ENCODE measurements at regions not wholly inside any gene's neighbourhood (a gene's known extent, or its start where the extent isn't known, plus 50 kb on each side); places are given as distances from the start of the nearest gene placed in this dataset.

DNA sequence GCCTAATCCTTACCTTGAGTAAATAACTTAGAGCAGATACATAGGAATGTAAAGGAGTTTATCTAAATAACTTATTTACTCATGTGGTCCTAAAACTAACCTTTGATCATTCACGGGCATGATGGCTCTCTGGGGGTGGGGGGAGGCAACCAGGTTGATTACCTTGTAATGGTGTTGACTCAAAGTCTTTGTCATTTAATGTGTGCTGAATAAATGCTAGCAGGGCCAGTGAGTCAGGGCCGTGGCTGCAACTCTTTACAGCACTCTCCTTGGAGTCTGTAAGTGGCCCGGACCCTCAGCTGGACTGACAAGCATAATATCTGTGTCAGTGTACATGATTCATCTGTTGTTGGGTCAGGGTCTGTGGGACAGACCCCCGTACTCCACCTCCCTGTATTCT is 203.0 kb downstream of the EPM2A start:
- TF ChIP-seq, protein P1, sequence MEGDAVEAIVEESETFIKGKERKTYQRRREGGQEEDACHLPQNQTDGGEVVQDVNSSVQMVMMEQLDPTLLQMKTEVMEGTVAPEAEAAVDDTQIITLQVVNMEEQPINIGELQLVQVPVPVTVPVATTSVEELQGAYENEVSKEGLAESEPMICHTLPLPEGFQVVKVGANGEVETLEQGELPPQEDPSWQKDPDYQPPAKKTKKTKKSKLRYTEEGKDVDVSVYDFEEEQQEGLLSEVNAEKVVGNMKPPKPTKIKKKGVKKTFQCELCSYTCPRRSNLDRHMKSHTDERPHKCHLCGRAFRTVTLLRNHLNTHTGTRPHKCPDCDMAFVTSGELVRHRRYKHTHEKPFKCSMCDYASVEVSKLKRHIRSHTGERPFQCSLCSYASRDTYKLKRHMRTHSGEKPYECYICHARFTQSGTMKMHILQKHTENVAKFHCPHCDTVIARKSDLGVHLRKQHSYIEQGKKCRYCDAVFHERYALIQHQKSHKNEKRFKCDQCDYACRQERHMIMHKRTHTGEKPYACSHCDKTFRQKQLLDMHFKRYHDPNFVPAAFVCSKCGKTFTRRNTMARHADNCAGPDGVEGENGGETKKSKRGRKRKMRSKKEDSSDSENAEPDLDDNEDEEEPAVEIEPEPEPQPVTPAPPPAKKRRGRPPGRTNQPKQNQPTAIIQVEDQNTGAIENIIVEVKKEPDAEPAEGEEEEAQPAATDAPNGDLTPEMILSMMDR (IDR thresholded peaks at IDR 0.05): no peak
- no peak for TF ChIP-seq POLR2AphosphoS5 (IDR thresholded peaks at IDR 0.05; ENCODE audit: insufficient read depth in 1 of 2, low read depth in 1 of 2)

Data from vagina (tissue), 2 donors.